ENCODE measurements at regions not wholly inside any gene's neighbourhood (a gene's known extent, or its start where the extent isn't known, plus 50 kb on each side); places are given as distances from the start of the nearest gene placed in this dataset.

DNA sequence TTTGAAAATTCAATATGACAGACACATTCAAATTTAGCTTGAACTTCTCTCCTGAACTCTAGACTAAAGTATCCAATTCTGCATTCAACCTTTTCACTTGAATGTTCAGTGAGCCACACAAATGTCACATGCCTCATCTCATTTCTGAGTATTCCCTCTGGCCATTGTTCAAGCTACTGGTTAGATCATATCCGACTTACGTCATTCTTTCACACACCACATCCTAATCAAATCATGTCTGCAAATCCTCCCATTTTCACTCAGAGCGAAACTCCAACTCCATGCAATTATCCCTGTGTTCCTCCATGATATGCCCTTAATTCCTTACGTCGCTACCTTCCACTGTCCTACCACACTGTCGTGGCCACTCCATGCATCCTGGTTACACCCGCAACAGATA lies 425.1 kb downstream of the CBLN2 start:
- no peaks in the 10 kb centered on the region for H3K4me1 Mint-ChIP-seq (ENCODE audit: low read depth)
- no peak overlapping the region for H3K27ac Mint-ChIP-seq
- TF ChIP-seq CTCF (IDR thresholded peaks at IDR 0.05) = no peak
- H3K4me3 Mint-ChIP-seq = no peak overlapping the region
- H3K27me3 Mint-ChIP-seq (ENCODE audit: insufficient read depth) = no peaks in the 10 kb centered on the region
- no peaks in the 10 kb centered on the region for H3K36me3 Mint-ChIP-seq (ENCODE audit: low read depth)
- H3K9me3 Mint-ChIP-seq = peaks cover 27% of the 10 kb centered on the region
- no peak for DNase-seq

- no peak for DNase-seq
- no peak overlapping the region for H3K27ac Mint-ChIP-seq
- no peak for TF ChIP-seq CTCF (IDR thresholded peaks at IDR 0.05)
- H3K36me3 Mint-ChIP-seq (ENCODE audit: low read depth) = no peaks in the 10 kb centered on the region
- H3K4me1 Mint-ChIP-seq (ENCODE audit: low read depth) = no peaks in the 10 kb centered on the region
- H3K27me3 Mint-ChIP-seq (ENCODE audit: insufficient read depth) = no peaks in the 10 kb centered on the region
- H3K4me3 Mint-ChIP-seq = no peak overlapping the region
- H3K9me3 Mint-ChIP-seq = peaks cover 43% of the 10 kb centered on the region
Measured at GRCh38 chr18:72114801-72115594, 429.1 kb downstream of the CBLN2 start.

DNA sequence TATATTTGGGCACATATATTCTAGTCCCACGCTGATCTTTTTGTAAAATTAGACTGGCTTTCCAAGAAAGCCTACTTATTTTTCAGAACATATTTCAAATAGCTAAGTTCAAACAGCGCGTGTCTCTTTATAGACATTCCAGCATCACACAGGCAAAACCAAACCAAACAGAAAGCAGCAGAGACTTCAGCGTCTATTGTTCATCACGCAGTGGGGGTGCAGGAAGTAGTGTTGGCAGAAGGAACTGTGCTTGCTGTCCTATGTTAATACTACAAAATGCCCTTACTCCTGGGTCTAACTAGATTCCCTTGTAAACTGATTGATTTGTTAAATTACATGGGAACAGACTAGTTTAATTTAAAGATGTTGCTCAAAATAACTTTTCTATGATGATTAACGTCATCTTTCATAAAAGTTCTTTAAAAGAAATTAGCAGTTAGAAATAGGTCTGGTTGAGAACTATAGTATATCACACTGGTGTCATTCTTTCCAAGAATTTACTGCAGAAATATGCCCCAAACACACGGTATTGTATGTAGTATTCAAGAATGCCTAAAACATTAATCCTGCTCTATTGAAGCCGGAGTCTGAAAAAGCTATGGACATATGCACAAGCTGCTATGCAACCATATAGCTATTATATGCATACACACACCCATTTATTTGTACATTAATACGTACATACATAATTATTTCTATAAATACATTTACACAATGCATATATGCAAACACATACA lies 436.3 kb downstream of the CBLN2 start:
- H3K36me3 Mint-ChIP-seq (ENCODE audit: low read depth) = no peaks in the 10 kb centered on the region; the same call in 1 of the 2 replicates
- DNase-seq = no peak
- H3K4me3 Mint-ChIP-seq = no peak overlapping the region
- peaks cover 22% of the 10 kb centered on the region for H3K9me3 Mint-ChIP-seq
- H3K27ac Mint-ChIP-seq = no peak overlapping the region
- no peaks in the 10 kb centered on the region for H3K27me3 Mint-ChIP-seq (ENCODE audit: insufficient read depth)
- H3K4me1 Mint-ChIP-seq (ENCODE audit: low read depth) = no peaks in the 10 kb centered on the region
- TF ChIP-seq CTCF (IDR thresholded peaks at IDR 0.05) = no peak

GRCh38 chr18:72104851-72105250 lies 439.3 kb downstream of the CBLN2 start:
- peaks cover 33% of the 10 kb centered on the region for H3K9me3 Mint-ChIP-seq
- DNase-seq = no peak
- no peaks in the 10 kb centered on the region for H3K4me1 Mint-ChIP-seq (ENCODE audit: low read depth)
- H3K27me3 Mint-ChIP-seq (ENCODE audit: insufficient read depth) = no peaks in the 10 kb centered on the region
- H3K27ac Mint-ChIP-seq = no peak overlapping the region
- no peak overlapping the region for H3K4me3 Mint-ChIP-seq
- H3K36me3 Mint-ChIP-seq (ENCODE audit: low read depth) = no peaks in the 10 kb centered on the region; the same call in 1 of the 2 replicates
- TF ChIP-seq CTCF (IDR thresholded peaks at IDR 0.05) = no peak

- Mint-ChIP-seq H3K27ac (no peak overlapping the region), H3K36me3 (ENCODE audit: low read depth) (no peaks in the 10 kb centered on the region; the same call in 1 of the 2 replicates), H3K4me1 (ENCODE audit: low read depth) (no peaks in the 10 kb centered on the region), H3K27me3 (ENCODE audit: insufficient read depth) (no peaks in the 10 kb centered on the region), H3K4me3 (no peak overlapping the region), H3K9me3 (peaks cover 44% of the 10 kb centered on the region)
- TF ChIP-seq CTCF (IDR thresholded peaks at IDR 0.05) = no peak
- DNase-seq = no peak
Measured at GRCh38 chr18:72102412-72102811, 441.7 kb downstream of the CBLN2 start.
